Coronary artery (tissue), 2 donors: ENCODE measurements at regions not wholly inside any gene's neighbourhood (a gene's known extent, or its start where the extent isn't known, plus 50 kb on each side); places are given as distances from the start of the nearest gene placed in this dataset.

ENCODE experiments used
- DNase-seq: peaks from one replicate; pipeline ENCODE4 v3.0.0-alpha.2; 2017; ENCODE audit warnings: low spot score
- H3K27ac ChIP-seq, 2 donors: fragments of 200-600 bp; sonication (generic); one replicate each; pipeline ENCODE4 v1.5.1; 2016 to 2019
- H3K4me3 ChIP-seq: fragments of 200-600 bp; sonication (generic); 2 replicates; pipeline ENCODE4 v1.5.1; 2016; ENCODE audit warnings: mild to moderate bottlenecking, moderate library complexity
- TF ChIP-seq, protein P1 (sequence below): fragments of 200-600 bp; sonication (generic); IDR thresholded peaks from one replicate; pipeline ENCODE4 v1.5.1; 2019; ENCODE audit warnings: antibody characterized with exemption

- Histone ChIP-seq H3K4me3 (no peak overlapping the region), H3K27ac (no peak overlapping the region)
- TF ChIP-seq, protein P1, sequence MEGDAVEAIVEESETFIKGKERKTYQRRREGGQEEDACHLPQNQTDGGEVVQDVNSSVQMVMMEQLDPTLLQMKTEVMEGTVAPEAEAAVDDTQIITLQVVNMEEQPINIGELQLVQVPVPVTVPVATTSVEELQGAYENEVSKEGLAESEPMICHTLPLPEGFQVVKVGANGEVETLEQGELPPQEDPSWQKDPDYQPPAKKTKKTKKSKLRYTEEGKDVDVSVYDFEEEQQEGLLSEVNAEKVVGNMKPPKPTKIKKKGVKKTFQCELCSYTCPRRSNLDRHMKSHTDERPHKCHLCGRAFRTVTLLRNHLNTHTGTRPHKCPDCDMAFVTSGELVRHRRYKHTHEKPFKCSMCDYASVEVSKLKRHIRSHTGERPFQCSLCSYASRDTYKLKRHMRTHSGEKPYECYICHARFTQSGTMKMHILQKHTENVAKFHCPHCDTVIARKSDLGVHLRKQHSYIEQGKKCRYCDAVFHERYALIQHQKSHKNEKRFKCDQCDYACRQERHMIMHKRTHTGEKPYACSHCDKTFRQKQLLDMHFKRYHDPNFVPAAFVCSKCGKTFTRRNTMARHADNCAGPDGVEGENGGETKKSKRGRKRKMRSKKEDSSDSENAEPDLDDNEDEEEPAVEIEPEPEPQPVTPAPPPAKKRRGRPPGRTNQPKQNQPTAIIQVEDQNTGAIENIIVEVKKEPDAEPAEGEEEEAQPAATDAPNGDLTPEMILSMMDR = no peak
- DNase-seq = no peak
These were observed 87.5 kb downstream of the CH25H start for GRCh38 chr10:89119651-89120050.

- Histone ChIP-seq H3K4me3 (no peak overlapping the region), H3K27ac (no peak overlapping the region)
- no peak for DNase-seq
- TF ChIP-seq, protein P1 = no peak
These were observed 89.0 kb downstream of the CH25H start for GRCh38 chr10:89118091-89118490.

DNA sequence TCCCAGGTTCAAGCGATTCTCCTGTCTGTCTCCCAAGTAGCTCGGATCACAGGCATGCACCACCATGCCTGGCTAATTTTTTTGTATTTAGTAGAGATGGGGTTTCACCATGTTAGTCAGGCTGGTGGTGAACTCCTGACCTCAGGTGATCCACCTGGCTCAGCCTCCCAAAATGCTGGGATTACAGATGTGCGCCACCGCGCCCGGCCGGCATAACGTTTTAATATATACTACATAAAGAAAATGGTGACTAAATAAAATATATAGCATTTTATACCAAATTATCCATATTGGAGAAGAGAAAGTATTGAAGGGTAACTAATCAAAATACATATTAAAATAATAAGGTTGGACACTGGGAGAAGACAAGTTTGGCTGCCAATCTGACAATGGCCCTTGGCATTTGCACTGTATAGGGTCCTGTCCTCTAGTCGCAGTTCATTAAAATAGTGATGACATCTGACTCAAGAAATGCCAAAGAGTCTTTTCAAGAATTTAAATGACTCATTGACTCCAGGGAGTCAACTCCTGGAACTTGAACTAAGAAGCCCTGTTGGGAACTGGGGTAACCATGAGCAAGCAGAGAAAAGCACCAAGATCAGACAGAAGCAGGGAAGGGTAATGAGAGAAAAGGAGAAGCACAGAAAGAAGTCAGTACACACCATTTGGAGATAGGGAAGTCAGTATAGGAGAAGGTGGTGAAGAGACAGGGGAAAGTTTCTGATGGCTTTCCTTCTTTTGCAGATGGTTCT is 91.1 kb downstream of the CH25H start:
- TF ChIP-seq, protein P1 = no peak
- Histone ChIP-seq H3K27ac (no peak overlapping the region), H3K4me3 (no peak overlapping the region)
- DNase-seq = no peak

DNA sequence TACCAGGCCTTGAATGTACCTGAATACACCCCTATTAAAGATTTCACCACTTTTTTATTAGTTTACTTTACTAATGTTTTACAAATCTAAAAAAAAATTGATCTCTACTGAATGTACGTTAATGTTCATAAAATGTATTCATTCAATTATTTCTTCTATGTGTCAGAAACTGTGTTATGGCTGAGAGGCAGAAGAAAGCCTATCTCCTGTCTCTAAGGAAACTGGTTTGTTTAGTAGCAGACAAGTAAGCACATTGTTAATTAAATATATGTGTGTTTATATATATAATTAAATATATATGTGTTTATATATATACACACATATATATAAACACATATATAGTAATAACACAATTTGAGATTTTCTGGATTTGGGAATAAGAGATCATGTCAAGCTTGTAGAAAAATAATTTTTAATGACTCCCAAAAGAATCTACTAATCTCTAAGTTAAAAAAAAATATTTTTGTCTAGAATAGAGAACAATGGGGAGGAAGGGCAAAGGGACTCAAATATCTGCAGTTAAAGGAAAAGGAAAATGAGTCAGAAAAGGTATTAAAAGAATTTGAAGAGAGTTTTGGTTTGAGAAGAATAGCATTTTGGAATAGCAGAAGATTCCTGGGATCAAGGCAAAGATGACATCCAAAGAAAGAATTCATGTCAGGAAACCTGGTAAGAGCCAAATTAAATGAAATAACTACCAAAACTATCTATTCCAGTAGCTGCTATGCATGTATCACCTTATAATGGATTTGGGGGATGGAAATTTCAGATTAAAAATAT is 92.1 kb downstream of the CH25H start:
- TF ChIP-seq, protein P1 = no peak
- Histone ChIP-seq H3K4me3 (no peak overlapping the region), H3K27ac (no peak overlapping the region)
- DNase-seq = no peak

GRCh38 chr10:89102735-89103134 is 104.4 kb downstream of the CH25H start:
- no peak overlapping the region for H3K4me3 ChIP-seq
- no peak for DNase-seq
- H3K27ac ChIP-seq = no peak overlapping the region
- TF ChIP-seq, protein P1 = no peak

DNA sequence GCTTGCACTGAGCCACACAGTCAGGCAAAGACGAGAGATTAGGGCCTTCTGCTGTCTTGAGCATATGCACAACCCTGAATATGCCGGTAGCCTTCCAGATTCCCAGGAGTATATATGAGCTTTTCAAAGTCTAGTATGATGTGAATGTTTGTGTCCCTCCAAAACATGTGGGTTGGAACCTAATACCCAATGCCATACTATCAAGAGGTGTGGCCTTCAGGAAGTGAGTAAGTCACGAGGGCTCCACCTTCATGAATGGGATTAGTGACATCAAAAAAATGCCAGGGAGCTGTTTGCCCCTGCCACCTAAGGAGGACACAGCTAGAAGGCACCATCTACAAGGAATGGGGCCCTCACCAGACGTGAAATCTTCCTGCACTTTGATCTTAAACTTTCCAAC is 105.2 kb downstream of the CH25H start:
- no peak overlapping the region for H3K27ac ChIP-seq
- TF ChIP-seq, protein P1 = no peak
- no peak for DNase-seq

GRCh38 chr10:89100680-89101079 is 106.4 kb downstream of the CH25H start:
- Histone ChIP-seq H3K27ac (no peak overlapping the region), H3K4me3 (peak overlapping the region; percentile 39)
- TF ChIP-seq, protein P1 = no peak
- no peak for DNase-seq

More for the DNA sequence above, 105.2 kb downstream of the CH25H start:
- no peak overlapping the region for H3K4me3 ChIP-seq
